Breast epithelium (tissue), 3 donors: ENCODE measurements at regions not wholly inside any gene's neighbourhood (a gene's known extent, or its start where the extent isn't known, plus 50 kb on each side); places are given as distances from the start of the nearest gene placed in this dataset.

Experiments used
- POLR2A ChIP-seq: fragments of 450-650 bp; IDR thresholded peaks from one replicate; pipeline ENCODE4 v1.6.1; 2016; ENCODE audit warnings: antibody characterized with exemption, mild to moderate bottlenecking, moderate library complexity
- TF ChIP-seq, protein P1 (sequence below), 3 donors: fragments of 450-650 bp; IDR thresholded peaks; one replicate each; pipeline ENCODE4 v1.5.1; 2016 to 2017; ENCODE audit warnings: antibody characterized with exemption in 3 of 3, mild to moderate bottlenecking in 3 of 3, moderate library complexity in 3 of 3

DNA sequence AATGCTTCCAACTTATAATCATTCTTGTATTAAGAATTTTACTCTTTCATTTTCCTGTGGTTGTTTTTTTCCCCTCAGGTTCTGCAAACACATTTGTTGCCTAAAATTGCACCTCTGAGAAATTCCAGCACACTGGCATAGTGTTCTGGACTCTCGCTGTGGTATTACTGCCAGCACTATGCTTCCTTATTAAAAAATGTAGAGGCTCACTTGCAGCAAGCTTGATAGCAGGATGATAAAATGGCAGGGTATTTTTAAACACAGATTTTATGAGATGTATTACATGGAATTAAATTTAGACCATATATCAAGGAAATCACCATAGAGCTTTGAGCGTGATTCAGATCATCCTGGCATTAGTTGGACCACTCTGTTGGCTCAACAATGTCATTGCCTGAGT is 416.7 kb upstream of the AKR1E2 start:
- TF ChIP-seq, protein P1, sequence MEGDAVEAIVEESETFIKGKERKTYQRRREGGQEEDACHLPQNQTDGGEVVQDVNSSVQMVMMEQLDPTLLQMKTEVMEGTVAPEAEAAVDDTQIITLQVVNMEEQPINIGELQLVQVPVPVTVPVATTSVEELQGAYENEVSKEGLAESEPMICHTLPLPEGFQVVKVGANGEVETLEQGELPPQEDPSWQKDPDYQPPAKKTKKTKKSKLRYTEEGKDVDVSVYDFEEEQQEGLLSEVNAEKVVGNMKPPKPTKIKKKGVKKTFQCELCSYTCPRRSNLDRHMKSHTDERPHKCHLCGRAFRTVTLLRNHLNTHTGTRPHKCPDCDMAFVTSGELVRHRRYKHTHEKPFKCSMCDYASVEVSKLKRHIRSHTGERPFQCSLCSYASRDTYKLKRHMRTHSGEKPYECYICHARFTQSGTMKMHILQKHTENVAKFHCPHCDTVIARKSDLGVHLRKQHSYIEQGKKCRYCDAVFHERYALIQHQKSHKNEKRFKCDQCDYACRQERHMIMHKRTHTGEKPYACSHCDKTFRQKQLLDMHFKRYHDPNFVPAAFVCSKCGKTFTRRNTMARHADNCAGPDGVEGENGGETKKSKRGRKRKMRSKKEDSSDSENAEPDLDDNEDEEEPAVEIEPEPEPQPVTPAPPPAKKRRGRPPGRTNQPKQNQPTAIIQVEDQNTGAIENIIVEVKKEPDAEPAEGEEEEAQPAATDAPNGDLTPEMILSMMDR (IDR thresholded peaks at IDR 0.05), result no peak
- TF ChIP-seq POLR2A, result no peak
